ENCODE measurements at regions not wholly inside any gene's neighbourhood (a gene's known extent, or its start where the extent isn't known, plus 50 kb on each side); places are given as distances from the start of the nearest gene placed in this dataset.

DNA sequence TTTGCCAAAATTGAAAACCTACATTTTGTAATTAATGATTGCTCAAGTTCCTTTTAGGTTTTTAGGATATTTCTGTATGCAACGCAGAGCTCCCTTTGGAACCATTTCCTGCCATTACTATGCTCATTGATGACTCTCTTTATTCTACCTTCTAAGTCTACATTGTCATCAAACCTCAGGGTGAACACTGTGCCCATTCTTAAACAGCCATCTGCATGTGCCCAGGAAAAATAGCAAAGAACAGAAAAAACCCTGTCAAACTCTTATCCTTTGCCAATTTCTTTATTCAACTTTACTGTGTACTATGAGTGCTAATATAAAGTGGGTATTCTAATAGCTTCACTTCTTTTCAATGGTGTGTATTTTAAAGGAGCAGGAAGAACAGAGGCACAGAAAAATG is 1455.9 kb downstream of the ADGRL3 start:
- TF ChIP-seq SREBF1 (IDR thresholded peaks at IDR 0.05; ENCODE audit: low read length) (no peak), IKZF2 (IDR thresholded peaks at IDR 0.05) (no peak), SMARCA5 (IDR thresholded peaks at IDR 0.05) (no peak), NFIC (IDR thresholded peaks at IDR 0.05; ENCODE audit: low read depth, low read length) (no peak), SIX5 (IDR thresholded peaks at IDR 0.05; ENCODE audit: low read depth, low read length, severe bottlenecking) (no peak), BRCA1 (IDR thresholded peaks at IDR 0.05; ENCODE audit: low read depth, low read length) (no peak), PAX8 (IDR thresholded peaks at IDR 0.05) (no peak), ZSCAN29 (IDR thresholded peaks at IDR 0.05) (no peak), POLR2A (IDR thresholded peaks at IDR 0.05; ENCODE audit: low read depth, low read length) (no peak), CBX3 (IDR thresholded peaks at IDR 0.05; ENCODE audit: borderline replicate concordance, low read depth) (no peak), HDGF (IDR thresholded peaks at IDR 0.05) (no peak)
- TF ChIP-seq, protein P1, sequence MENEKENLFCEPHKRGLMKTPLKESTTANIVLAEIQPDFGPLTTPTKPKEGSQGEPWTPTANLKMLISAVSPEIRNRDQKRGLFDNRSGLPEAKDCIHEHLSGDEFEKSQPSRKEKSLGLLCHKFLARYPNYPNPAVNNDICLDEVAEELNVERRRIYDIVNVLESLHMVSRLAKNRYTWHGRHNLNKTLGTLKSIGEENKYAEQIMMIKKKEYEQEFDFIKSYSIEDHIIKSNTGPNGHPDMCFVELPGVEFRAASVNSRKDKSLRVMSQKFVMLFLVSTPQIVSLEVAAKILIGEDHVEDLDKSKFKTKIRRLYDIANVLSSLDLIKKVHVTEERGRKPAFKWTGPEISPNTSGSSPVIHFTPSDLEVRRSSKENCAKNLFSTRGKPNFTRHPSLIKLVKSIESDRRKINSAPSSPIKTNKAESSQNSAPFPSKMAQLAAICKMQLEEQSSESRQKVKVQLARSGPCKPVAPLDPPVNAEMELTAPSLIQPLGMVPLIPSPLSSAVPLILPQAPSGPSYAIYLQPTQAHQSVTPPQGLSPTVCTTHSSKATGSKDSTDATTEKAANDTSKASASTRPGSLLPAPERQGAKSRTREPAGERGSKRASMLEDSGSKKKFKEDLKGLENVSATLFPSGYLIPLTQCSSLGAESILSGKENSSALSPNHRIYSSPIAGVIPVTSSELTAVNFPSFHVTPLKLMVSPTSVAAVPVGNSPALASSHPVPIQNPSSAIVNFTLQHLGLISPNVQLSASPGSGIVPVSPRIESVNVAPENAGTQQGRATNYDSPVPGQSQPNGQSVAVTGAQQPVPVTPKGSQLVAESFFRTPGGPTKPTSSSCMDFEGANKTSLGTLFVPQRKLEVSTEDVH (IDR thresholded peaks at IDR 0.05; ENCODE audit: low read depth, partially characterized antibody): no peak
- TF ChIP-seq, protein P2, sequence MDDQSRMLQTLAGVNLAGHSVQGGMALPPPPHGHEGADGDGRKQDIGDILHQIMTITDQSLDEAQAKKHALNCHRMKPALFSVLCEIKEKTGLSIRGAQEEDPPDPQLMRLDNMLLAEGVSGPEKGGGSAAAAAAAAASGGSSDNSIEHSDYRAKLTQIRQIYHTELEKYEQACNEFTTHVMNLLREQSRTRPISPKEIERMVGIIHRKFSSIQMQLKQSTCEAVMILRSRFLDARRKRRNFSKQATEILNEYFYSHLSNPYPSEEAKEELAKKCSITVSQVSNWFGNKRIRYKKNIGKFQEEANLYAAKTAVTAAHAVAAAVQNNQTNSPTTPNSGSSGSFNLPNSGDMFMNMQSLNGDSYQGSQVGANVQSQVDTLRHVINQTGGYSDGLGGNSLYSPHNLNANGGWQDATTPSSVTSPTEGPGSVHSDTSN (IDR thresholded peaks at IDR 0.05; ENCODE audit: insufficient replicate concordance, low read depth, low read length): no peak
- TF ChIP-seq, protein P3, sequence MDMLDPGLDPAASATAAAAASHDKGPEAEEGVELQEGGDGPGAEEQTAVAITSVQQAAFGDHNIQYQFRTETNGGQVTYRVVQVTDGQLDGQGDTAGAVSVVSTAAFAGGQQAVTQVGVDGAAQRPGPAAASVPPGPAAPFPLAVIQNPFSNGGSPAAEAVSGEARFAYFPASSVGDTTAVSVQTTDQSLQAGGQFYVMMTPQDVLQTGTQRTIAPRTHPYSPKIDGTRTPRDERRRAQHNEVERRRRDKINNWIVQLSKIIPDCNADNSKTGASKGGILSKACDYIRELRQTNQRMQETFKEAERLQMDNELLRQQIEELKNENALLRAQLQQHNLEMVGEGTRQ (IDR thresholded peaks at IDR 0.05; ENCODE audit: borderline replicate concordance, low read depth, low read length): no peak
- no peak for ATAC-seq
- Histone ChIP-seq H3K4me3 (no peak overlapping the region), H3K27me3 (replicated peaks in 1 of 2; ENCODE audit: control insufficient read depth in 2 of 2, insufficient read depth in 2 of 2, low read length in 1 of 2) (no peaks in the 10 kb centered on the region), H3K36me3 (ENCODE audit: control insufficient read depth in 2 of 2, insufficient read depth in 2 of 2, low read length in 1 of 2) (no peaks in the 10 kb centered on the region), H3K9ac (ENCODE audit: control insufficient read depth, insufficient read depth, low read length) (no peak overlapping the region), H2AFZ (ENCODE audit: control insufficient read depth, low read depth, low read length) (no peak overlapping the region), H3K4me1 (ENCODE audit: control insufficient read depth, insufficient read depth, low read length) (no peaks in the 10 kb centered on the region), H3K79me2 (ENCODE audit: control insufficient read depth, insufficient read depth, low read length) (no peaks in the 10 kb centered on the region), H3K27ac (ENCODE audit: control insufficient read depth, insufficient read depth) (no peak overlapping the region), H4K20me1 (ENCODE audit: control insufficient read depth, insufficient read depth) (no peaks in the 10 kb centered on the region), H3K4me2 (ENCODE audit: control insufficient read depth, insufficient read depth) (no peak overlapping the region), H3K9me3 (replicated peaks; ENCODE audit: control insufficient read depth, insufficient read depth, low read length) (no peaks in the 10 kb centered on the region)
- CTCF ChIA-PET: interaction anchor here (0.6 to 1.6 kb wide), 3 partner anchors 12 to 371 kb away, joined by 3 read pairs; no protein-coding TSS in a partner anchor
- RAD21 ChIA-PET (ENCODE audit: unreplicated experiment): interaction anchor here (0.6 kb wide), 1 partner anchor 940 kb away, joined by 3 read pairs; no protein-coding TSS in a partner anchor
- in situ Hi-C loops (cut with MboI) (no loop called here), intact Hi-C loops (cut with micrococcal nuclease; ENCODE audit: unreplicated experiment) (no loop called here)
- SMC1A ChIA-PET (ENCODE audit: uncharacterized antibody, unreplicated experiment): no interaction called here
- no peak for FAIRE-seq
- WGBS (ENCODE audit: insufficient coverage, insufficient replicate concordance, low lambda C conversion rate, missing lambda C conversion rate): 9% methylated on average over 1 of the region's 1 CpG
- DNase-seq (ENCODE audit: low read depth, low spot score): no peak
- BruUV-seq (replicated peaks): no TSS peak
- POLR2A ChIA-PET: no interaction called here

All from GM12878 (cell line).